Lower leg skin (tissue), 3 donors: ENCODE measurements at regions not wholly inside any gene's neighbourhood (a gene's known extent, or its start where the extent isn't known, plus 50 kb on each side); places are given as distances from the start of the nearest gene placed in this dataset.

Experiments used
- CTCF ChIP-seq, 3 donors: fragments of 450-650 bp; IDR thresholded peaks; one replicate each; pipeline ENCODE4 v1.5.1; 2016; ENCODE audit warnings: antibody characterized with exemption in 3 of 3, mild to moderate bottlenecking in 3 of 3, moderate library complexity in 2 of 3
- POLR2A ChIP-seq, 2 donors: fragments of 450-650 bp; IDR thresholded peaks; one replicate each; pipeline ENCODE4 v1.6.1; 2016 to 2017; ENCODE audit warnings: antibody characterized with exemption in 2 of 2, mild to moderate bottlenecking in 1 of 2, moderate library complexity in 1 of 2

DNA sequence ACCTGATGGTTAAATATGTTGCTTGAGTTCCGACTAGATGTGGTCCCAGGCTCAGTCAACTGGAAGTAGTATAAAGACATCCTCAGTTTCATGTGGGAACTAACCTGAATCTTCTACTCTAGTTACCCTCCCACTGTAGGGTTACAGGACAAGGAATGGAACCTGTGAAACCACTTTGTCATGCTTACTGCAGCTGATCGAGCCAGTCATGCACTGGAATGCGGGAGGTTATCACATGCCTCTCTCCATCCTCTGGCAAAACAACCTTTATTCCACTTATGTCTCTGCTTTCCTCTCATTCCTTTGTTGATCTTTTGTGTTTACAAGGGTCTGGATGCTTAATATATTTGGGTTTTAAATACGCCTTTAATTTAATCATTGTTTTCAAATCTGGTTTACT lies 111.9 kb upstream of the DDHD1 start:
- no peak for TF ChIP-seq CTCF (IDR thresholded peaks at IDR 0.05)
- no peak for TF ChIP-seq POLR2A (IDR thresholded peaks at IDR 0.05)
